Mesendoderm (in vitro differentiated cells): ENCODE measurements at regions not wholly inside any gene's neighbourhood (a gene's known extent, or its start where the extent isn't known, plus 50 kb on each side); places are given as distances from the start of the nearest gene placed in this dataset.
A peak's percentile ranks its signal among the peaks of the same experiment; 100 is the strongest.

ENCODE experiments used
- DNase-seq: peaks from one replicate; pipeline ENCODE4 v3.0.0; 2013
- H2AK5ac ChIP-seq: 2 replicates; pipeline ENCODE4 v1.6.1; 2013; ENCODE audit warnings: low read length, inconsistent platforms
- H2BK120ac ChIP-seq: 2 replicates; pipeline ENCODE4 v1.6.1; 2013; ENCODE audit warnings: low read depth, mild to moderate bottlenecking, low read length, moderate library complexity, mixed read lengths
- H2BK15ac ChIP-seq: replicated peaks from 2 replicates; pipeline ENCODE4 v1.6.1; 2013; ENCODE audit warnings: low read depth, mild to moderate bottlenecking, moderate library complexity
- H2BK5ac ChIP-seq: 2 replicates; pipeline ENCODE4 v1.6.1; 2013; ENCODE audit warnings: low read length, inconsistent platforms
- H3K18ac ChIP-seq: 2 replicates; pipeline ENCODE4 v1.6.1; 2013; ENCODE audit warnings: mild to moderate bottlenecking, low read length, mixed read lengths
- H3K23ac ChIP-seq: one replicate; pipeline ENCODE4 v1.6.1; 2013; ENCODE audit warnings: low read length
- H3K27ac ChIP-seq: 2 replicates; pipeline ENCODE4 v1.5.1; 2013; ENCODE audit warnings: low read depth, mild to moderate bottlenecking, inconsistent platforms, low read length, moderate library complexity
- H3K27me3 ChIP-seq: 2 replicates; pipeline ENCODE4 v1.6.1; 2013; ENCODE audit warnings: low read length, control low read depth, mild to moderate bottlenecking, inconsistent platforms; ENCODE audit not compliant: insufficient read depth, poor library complexity
- H3K36me3 ChIP-seq: 2 replicates; pipeline ENCODE4 v1.6.1; 2013; ENCODE audit warnings: low read length, inconsistent platforms; ENCODE audit not compliant: control insufficient read depth, insufficient read depth
- H3K4ac ChIP-seq: one replicate; pipeline ENCODE4 v1.6.1; 2013; ENCODE audit warnings: low read depth, mild to moderate bottlenecking, low read length, moderate library complexity
- H3K4me1 ChIP-seq: 2 replicates; pipeline ENCODE4 v1.6.1; 2013; ENCODE audit warnings: low read depth, low read length, inconsistent platforms; ENCODE audit not compliant: control insufficient read depth
- H3K4me2 ChIP-seq: 2 replicates; pipeline ENCODE4 v1.6.1; 2013; ENCODE audit warnings: low read length
- H3K4me3 ChIP-seq: 2 replicates; pipeline ENCODE4 v1.5.1; 2013; ENCODE audit warnings: mild to moderate bottlenecking, low read length
- H3K56ac ChIP-seq: one replicate; pipeline ENCODE4 v1.6.1; 2013; ENCODE audit warnings: low read length
- H3K79me1 ChIP-seq: 2 replicates; pipeline ENCODE4 v1.6.1; 2013; ENCODE audit warnings: low read length, inconsistent platforms
- H3K79me2 ChIP-seq: 2 replicates; pipeline ENCODE4 v1.6.1; 2013; ENCODE audit warnings: mild to moderate bottlenecking, low read length; ENCODE audit not compliant: control insufficient read depth, insufficient read depth
- H3K9ac ChIP-seq: 2 replicates; pipeline ENCODE4 v1.6.1; 2013; ENCODE audit warnings: low read length, inconsistent platforms
- H4K5ac ChIP-seq: one replicate; pipeline ENCODE4 v1.6.1; 2013; ENCODE audit warnings: low read length
- H4K8ac ChIP-seq: one replicate; pipeline ENCODE4 v1.6.1; 2013; ENCODE audit warnings: low read depth, mild to moderate bottlenecking, control low read depth, low read length, moderate library complexity
- WGBS: extraction: QIAGEN DNeasy Blood & Tissue Kit; methylation state at CpG from one replicate; pipeline ENCODE4 v1.1.7; 2013; ENCODE audit warnings: low lambda C conversion rate, missing lambda C conversion rate; ENCODE audit not compliant: insufficient coverage; ENCODE audit errors: extremely low coverage; 5-methylcytosine and 5-hydroxymethylcytosine counted together

DNA sequence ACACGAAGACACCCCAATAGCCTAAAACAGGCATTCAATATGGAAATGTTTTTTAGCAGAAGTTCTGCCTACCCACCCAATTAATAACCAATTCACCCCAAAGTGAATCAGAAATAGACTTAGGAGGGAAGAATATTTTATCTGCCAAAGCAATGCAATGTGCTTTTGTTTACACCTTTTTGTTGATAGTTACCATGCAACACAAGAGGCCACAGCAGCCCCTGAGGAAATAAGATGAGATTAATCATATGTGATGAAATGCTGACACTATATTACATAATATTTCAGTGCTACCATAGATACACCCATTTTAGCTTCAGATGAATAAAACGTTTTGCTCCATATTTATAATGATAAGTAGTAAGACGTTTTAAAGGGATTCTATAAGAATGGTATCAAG lies 60.9 kb upstream of the RGS2 start:
- H3K4me1 ChIP-seq = no peaks in the 10 kb centered on the region
- H4K5ac ChIP-seq = no peak overlapping the region
- DNase-seq = no peak
- no peak overlapping the region for H2AK5ac ChIP-seq
- no peaks in the 10 kb centered on the region for H3K79me2 ChIP-seq
- no peak overlapping the region for H3K27ac ChIP-seq
- H3K9ac ChIP-seq = no peak overlapping the region
- 100% methylated on average over 1 of the region's 3 CpGs for WGBS
- H3K4me2 ChIP-seq = no peak overlapping the region
- H3K18ac ChIP-seq = no peak overlapping the region
- no peak overlapping the region for H3K4ac ChIP-seq
- no peaks in the 10 kb centered on the region for H3K36me3 ChIP-seq
- H2BK15ac ChIP-seq = no peak overlapping the region
- H3K27me3 ChIP-seq = no peaks in the 10 kb centered on the region
- no peak overlapping the region for H3K23ac ChIP-seq
- no peak overlapping the region for H3K4me3 ChIP-seq
- H3K79me1 ChIP-seq = no peaks in the 10 kb centered on the region
- no peak overlapping the region for H2BK120ac ChIP-seq
- H2BK5ac ChIP-seq = no peak overlapping the region
- H4K8ac ChIP-seq = no peak overlapping the region
- H3K56ac ChIP-seq = no peak overlapping the region

DNA sequence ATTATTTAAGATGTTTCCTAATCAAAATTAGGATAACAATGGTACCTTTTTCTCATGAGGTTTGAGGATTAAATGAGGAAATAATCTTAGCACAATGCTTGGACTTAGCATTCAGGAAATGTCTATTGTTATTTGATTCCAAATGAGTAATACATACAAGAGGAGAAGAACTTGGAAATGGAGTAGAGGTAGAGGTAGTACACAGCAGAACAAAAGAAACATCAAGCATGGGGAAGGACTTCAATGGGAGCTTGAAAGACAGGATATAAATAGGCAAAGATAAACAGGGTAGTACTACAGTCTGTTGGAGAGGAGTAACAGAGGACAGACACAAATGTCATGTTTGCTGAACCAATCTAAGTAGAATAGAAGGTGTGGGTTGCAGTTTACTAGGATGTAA lies 59.5 kb upstream of the RGS2 start:
- Histone ChIP-seq H3K23ac (no peak overlapping the region), H3K27me3 (no peaks in the 10 kb centered on the region), H3K4ac (no peak overlapping the region), H3K9ac (no peak overlapping the region), H2BK5ac (no peak overlapping the region), H3K79me1 (no peaks in the 10 kb centered on the region), H4K8ac (no peak overlapping the region), H3K36me3 (no peaks in the 10 kb centered on the region), H2BK15ac (no peak overlapping the region), H3K79me2 (no peaks in the 10 kb centered on the region), H2BK120ac (no peak overlapping the region), H2AK5ac (no peak overlapping the region), H3K4me2 (no peak overlapping the region), H3K18ac (no peak overlapping the region), H4K5ac (no peak overlapping the region), H3K56ac (no peak overlapping the region), H3K4me1 (no peaks in the 10 kb centered on the region), H3K27ac (no peak overlapping the region), H3K4me3 (no peak overlapping the region)
- DNase-seq = no peak

DNA sequence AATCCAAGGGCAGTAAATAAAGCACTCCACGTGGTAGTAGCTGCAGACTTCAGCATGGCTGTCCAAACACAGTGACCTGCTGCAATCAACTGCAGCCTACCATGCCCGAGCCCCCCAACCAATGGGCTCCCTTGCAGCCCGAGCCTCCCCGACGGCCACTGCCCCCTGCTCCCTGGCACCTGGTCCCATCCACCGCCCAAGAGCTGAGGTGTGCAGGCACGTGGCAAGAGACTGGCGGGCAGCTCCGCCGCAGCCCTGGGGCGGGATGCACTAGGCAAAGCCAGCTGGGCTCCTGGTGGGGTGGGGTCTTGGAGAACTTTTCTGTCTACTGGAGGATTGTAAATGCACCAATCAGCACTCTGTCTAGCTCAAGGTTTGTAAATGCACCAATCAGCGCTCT lies 57.6 kb upstream of the RGS2 start:
- H3K27ac ChIP-seq = no peak overlapping the region
- no CpG with 5 or more reads among the region's 12 CpGs for WGBS
- H4K8ac ChIP-seq = no peak overlapping the region
- H3K9ac ChIP-seq = no peak overlapping the region
- no peak overlapping the region for H2BK5ac ChIP-seq
- no peaks in the 10 kb centered on the region for H3K79me1 ChIP-seq
- H3K18ac ChIP-seq = no peak overlapping the region
- no peak overlapping the region for H3K4me3 ChIP-seq
- no peak overlapping the region for H4K5ac ChIP-seq
- H3K4me1 ChIP-seq = no peaks in the 10 kb centered on the region
- no peak overlapping the region for H3K56ac ChIP-seq
- H3K79me2 ChIP-seq = no peaks in the 10 kb centered on the region
- no peak overlapping the region for H3K4me2 ChIP-seq
- no peaks in the 10 kb centered on the region for H3K27me3 ChIP-seq
- no peaks in the 10 kb centered on the region for H3K36me3 ChIP-seq
- no peak overlapping the region for H2AK5ac ChIP-seq
- DNase-seq = no peak
- no peak overlapping the region for H2BK15ac ChIP-seq
- no peak overlapping the region for H2BK120ac ChIP-seq
- no peak overlapping the region for H3K23ac ChIP-seq
- H3K4ac ChIP-seq = no peak overlapping the region

DNA sequence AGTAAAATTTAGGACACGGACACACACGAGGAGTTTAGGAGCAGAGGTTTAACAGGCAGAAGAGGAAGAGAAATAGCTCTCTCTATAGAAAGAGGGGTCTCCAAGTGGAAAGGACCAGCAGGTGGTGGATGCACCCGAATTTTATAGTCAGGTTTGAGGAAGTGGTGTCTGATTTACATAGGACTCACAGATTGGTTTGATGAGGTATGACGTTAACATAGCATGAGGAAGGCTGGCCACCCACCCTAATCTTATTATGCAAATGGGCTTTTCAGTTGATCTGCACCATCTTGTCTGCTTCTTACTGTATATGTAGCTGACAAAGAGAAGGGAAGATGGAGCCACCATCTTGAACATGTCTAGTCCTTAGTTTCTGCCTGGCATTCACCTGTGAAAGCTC lies 52.5 kb upstream of the RGS2 start:
- Histone ChIP-seq H4K8ac (no peak overlapping the region), H3K4me1 (no peaks in the 10 kb centered on the region), H3K4me3 (no peak overlapping the region), H3K79me2 (no peaks in the 10 kb centered on the region), H3K4ac (no peak overlapping the region), H3K36me3 (no peaks in the 10 kb centered on the region), H3K18ac (no peak overlapping the region), H2BK5ac (no peak overlapping the region), H3K27ac (no peak overlapping the region), H3K23ac (no peak overlapping the region), H3K56ac (no peak overlapping the region), H3K79me1 (no peaks in the 10 kb centered on the region), H2BK15ac (no peak overlapping the region), H4K5ac (no peak overlapping the region), H2BK120ac (no peak overlapping the region), H3K4me2 (no peak overlapping the region), H2AK5ac (no peak overlapping the region), H3K27me3 (no peaks in the 10 kb centered on the region), H3K9ac (no peak overlapping the region)
- no CpG with 5 or more reads among the region's 4 CpGs for WGBS
- peak; percentile 59 for DNase-seq

DNA sequence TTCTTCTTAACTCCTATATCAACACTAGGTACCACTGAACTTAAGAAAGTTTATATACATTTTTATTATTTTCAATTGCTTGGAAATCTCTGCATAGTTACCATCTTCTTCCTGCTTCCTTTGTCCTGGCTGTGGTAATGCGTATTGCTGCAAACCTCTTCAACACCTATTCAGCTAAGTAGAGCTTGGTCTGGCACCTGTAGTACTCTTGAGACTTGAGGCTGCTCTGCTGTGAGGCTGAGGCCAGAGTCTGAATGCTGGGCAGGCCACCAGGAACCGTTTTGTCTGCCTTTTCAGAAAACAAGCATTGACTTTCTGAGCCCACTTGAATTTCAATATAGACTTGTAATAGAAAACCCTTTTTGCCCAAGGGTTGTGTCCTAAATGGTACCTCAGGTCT lies 52.0 kb upstream of the RGS2 start:
- DNase-seq = peak; percentile 79
- H3K4ac ChIP-seq = no peak overlapping the region
- no peak overlapping the region for H2BK5ac ChIP-seq
- H3K23ac ChIP-seq = no peak overlapping the region
- no peaks in the 10 kb centered on the region for H3K79me2 ChIP-seq
- H2BK15ac ChIP-seq = no peak overlapping the region
- H3K56ac ChIP-seq = no peak overlapping the region
- WGBS = no CpG with 5 or more reads among the region's 2 CpGs
- no peaks in the 10 kb centered on the region for H3K27me3 ChIP-seq
- H3K9ac ChIP-seq = no peak overlapping the region
- no peak overlapping the region for H2BK120ac ChIP-seq
- no peak overlapping the region for H2AK5ac ChIP-seq
- H3K4me1 ChIP-seq = no peaks in the 10 kb centered on the region
- H4K8ac ChIP-seq = no peak overlapping the region
- H3K27ac ChIP-seq = no peak overlapping the region
- no peak overlapping the region for H3K4me2 ChIP-seq
- H3K18ac ChIP-seq = no peak overlapping the region
- no peaks in the 10 kb centered on the region for H3K36me3 ChIP-seq
- no peak overlapping the region for H3K4me3 ChIP-seq
- no peak overlapping the region for H4K5ac ChIP-seq
- no peaks in the 10 kb centered on the region for H3K79me1 ChIP-seq

DNA sequence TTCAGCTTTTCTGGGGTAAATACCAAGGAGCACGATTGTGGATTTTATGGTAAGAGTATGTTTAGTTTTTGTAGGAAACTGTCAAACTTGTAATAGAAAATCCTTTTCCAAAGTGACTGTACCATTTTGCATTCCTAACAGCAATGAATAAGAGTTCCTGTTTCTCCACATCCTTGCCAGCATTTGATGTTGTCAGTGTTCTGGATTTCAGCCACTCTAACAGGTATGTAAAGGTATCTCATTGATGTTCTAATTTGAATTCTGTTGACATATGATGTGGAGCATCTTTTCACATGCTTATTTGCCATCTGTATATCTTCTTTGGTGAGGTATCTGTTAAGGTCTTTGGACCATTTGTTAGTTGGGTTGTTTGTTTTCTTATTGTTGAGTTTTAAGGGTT lies 50.3 kb upstream of the RGS2 start:
- H3K79me1 ChIP-seq = no peaks in the 10 kb centered on the region
- no peak overlapping the region for H4K8ac ChIP-seq
- H3K18ac ChIP-seq = no peak overlapping the region
- no peak overlapping the region for H2BK15ac ChIP-seq
- H3K4me2 ChIP-seq = no peak overlapping the region
- H2AK5ac ChIP-seq = no peak overlapping the region
- H3K56ac ChIP-seq = no peak overlapping the region
- no peak overlapping the region for H3K9ac ChIP-seq
- H2BK120ac ChIP-seq = no peak overlapping the region
- H3K79me2 ChIP-seq = no peaks in the 10 kb centered on the region
- H4K5ac ChIP-seq = no peak overlapping the region
- no peak overlapping the region for H3K4me3 ChIP-seq
- H3K27me3 ChIP-seq = no peaks in the 10 kb centered on the region
- H3K23ac ChIP-seq = no peak overlapping the region
- no peaks in the 10 kb centered on the region for H3K36me3 ChIP-seq
- WGBS = no CpG with 5 or more reads among the region's 1 CpG
- no peak for DNase-seq
- H2BK5ac ChIP-seq = no peak overlapping the region
- H3K4me1 ChIP-seq = no peaks in the 10 kb centered on the region
- no peak overlapping the region for H3K4ac ChIP-seq
- no peak overlapping the region for H3K27ac ChIP-seq
